SH-SY5Y (cell line): ENCODE measurements at regions not wholly inside any gene's neighbourhood (a gene's known extent, or its start where the extent isn't known, plus 50 kb on each side); places are given as distances from the start of the nearest gene placed in this dataset.

Experiments
- GATA2 ChIP-seq: IDR thresholded peaks from 2 replicates; pipeline ENCODE4 v1.6.1; 2011; ENCODE audit warnings: mild to moderate bottlenecking, low read depth, low read length
- GATA3 ChIP-seq: IDR thresholded peaks from 2 replicates; pipeline ENCODE4 v1.6.1; 2011; ENCODE audit warnings: low read depth, mild to moderate bottlenecking, low read length, moderate library complexity

DNA sequence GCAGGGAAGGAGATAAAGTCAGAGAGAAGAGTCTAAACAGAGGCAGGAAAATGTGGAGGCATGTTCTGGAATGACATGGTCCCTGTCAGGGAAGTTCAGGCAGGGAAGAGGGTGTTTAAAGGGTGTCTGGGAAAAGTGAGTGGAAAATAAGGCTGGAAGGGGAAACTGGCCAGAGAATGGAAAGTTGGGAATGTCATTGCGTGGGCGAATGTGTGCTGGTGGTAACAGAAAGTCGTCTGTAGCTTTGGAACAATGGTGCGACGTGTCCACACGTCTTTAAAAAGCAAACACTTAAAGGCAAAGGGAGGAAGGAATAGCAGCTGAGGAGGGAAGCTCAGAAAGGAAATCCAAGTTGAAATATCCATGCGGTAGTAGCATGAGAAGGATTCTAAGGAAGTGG, 469.5 kb upstream of the SALL3 start:
- TF ChIP-seq GATA2 = no peak
- TF ChIP-seq GATA3 = no peak
